Right lobe of liver (tissue), 4 donors: ENCODE measurements at regions not wholly inside any gene's neighbourhood (a gene's known extent, or its start where the extent isn't known, plus 50 kb on each side); places are given as distances from the start of the nearest gene placed in this dataset.

Source experiments
- CTCF ChIP-seq, 4 donors: fragments of 200-600 bp in 3 of 4; fragments of 450-650 bp in 1 of 4; IDR thresholded peaks; one replicate each; pipeline versions ENCODE4 v1.5.1 to v1.8.0; 2016 to 2022; ENCODE audit warnings: antibody characterized with exemption in 4 of 4, mild to moderate bottlenecking in 2 of 4
- POLR2A ChIP-seq: fragments of 450-650 bp; IDR thresholded peaks from one replicate; pipeline ENCODE4 v1.6.1; 2017; ENCODE audit warnings: antibody characterized with exemption, mild to moderate bottlenecking
- donor health status: DM: no; HTN: no; CAD: no.
- donor health status: DM: no; HTN: no; CAD: no.
- donor health status: DM: no; HTN: yes; CAD: no.

DNA sequence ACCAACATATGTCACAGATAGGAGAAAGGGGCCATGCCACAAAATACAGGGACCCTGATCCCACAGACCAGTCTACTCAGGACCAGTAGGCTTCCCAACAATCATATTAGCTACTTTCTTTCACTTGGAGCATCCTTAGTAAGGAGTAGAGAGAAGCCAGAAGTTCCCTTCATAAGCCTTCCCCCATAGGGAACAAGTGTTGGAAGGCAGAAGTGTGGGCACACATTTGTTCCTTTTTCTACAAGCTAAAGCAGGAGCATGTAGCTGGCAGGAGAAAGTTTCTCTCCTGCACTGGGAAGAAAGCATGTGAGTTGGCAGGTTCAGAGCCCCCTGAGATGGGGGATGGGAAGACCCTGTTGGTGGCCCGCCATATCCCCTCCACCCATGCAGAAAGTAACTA lies 165.4 kb downstream of the KCTD12 start:
- no peak for TF ChIP-seq CTCF (IDR thresholded peaks at IDR 0.05)
- no peak for TF ChIP-seq POLR2A
